Progenitor cell of endocrine pancreas (in vitro differentiated cells): ENCODE measurements at regions not wholly inside any gene's neighbourhood (a gene's known extent, or its start where the extent isn't known, plus 50 kb on each side); places are given as distances from the start of the nearest gene placed in this dataset.

Source experiments
- DNase-seq: peaks from one replicate; pipeline ENCODE4 v3.0.0; 2021; ENCODE audit warnings: low spot score; ENCODE audit not compliant: unreplicated experiment
- H3K27ac Mint-ChIP-seq: 2 replicates; pipeline ENCODE4 v1.8.0; 2021; ENCODE audit warnings: mild to moderate bottlenecking, moderate library complexity, mixed read lengths
- H3K27me3 Mint-ChIP-seq: 2 replicates; pipeline ENCODE4 v1.8.0; 2021; ENCODE audit warnings: mixed read lengths
- H3K36me3 Mint-ChIP-seq: 2 replicates; pipeline ENCODE4 v1.8.0; 2022; ENCODE audit warnings: mixed read lengths; ENCODE audit not compliant: insufficient read depth
- H3K4me1 Mint-ChIP-seq: 2 replicates; pipeline ENCODE4 v1.8.0; 2021; ENCODE audit warnings: low read depth, mixed read lengths
- H3K4me3 Mint-ChIP-seq: 2 replicates; pipeline ENCODE4 v1.8.0; 2021; ENCODE audit warnings: low read depth, mild to moderate bottlenecking, moderate library complexity, mixed read lengths
- H3K9me3 Mint-ChIP-seq: 2 replicates; pipeline ENCODE4 v1.8.0; 2021; ENCODE audit warnings: low read depth, mixed read lengths
- TF ChIP-seq, protein P1 (sequence below): fragments of 200-600 bp; sonication (generic); IDR thresholded peaks from one replicate; pipeline ENCODE4 v1.5.0; 2021; ENCODE audit warnings: antibody characterized with exemption, mild to moderate bottlenecking; ENCODE audit not compliant: unreplicated experiment

DNA sequence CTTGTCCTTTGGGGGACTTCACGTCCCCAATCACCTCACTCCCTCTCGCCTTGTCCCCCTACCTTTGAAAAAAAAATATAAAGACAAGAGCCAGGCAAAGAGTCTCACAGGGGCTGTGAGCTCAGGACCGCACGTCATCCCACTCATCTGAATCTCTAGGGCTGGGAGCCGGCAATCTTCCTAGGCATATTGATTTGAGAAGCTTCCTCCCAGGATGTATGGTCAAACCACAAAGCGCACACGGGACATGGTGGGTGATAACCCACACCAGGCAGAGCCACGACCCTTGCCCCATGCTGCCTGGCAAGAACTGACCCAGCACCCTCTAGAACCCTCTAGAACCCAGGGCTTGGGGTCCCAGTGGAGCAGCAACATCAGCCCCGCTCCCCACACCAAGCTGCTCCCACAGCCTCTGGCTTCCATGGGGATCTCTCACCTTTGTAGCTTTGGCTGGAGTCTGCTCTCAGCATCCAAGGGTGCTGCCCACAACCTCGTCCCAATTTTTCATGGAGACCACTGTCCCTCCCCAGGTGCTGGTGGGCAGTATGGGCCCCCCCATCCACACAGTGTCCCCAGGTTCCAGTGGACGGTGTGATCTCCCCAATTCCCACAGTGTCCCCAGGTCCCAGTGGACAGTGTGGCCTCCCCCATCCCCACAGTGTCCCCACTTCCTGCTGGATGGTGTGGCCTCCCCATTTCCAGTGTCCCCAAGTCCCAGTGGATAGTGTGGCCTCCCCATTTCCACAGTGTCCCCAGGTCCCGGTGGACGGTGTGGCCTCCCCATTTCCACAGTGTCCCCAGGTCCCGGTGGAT is 85.2 kb upstream of the FGF3 start:
- TF ChIP-seq, protein P1, sequence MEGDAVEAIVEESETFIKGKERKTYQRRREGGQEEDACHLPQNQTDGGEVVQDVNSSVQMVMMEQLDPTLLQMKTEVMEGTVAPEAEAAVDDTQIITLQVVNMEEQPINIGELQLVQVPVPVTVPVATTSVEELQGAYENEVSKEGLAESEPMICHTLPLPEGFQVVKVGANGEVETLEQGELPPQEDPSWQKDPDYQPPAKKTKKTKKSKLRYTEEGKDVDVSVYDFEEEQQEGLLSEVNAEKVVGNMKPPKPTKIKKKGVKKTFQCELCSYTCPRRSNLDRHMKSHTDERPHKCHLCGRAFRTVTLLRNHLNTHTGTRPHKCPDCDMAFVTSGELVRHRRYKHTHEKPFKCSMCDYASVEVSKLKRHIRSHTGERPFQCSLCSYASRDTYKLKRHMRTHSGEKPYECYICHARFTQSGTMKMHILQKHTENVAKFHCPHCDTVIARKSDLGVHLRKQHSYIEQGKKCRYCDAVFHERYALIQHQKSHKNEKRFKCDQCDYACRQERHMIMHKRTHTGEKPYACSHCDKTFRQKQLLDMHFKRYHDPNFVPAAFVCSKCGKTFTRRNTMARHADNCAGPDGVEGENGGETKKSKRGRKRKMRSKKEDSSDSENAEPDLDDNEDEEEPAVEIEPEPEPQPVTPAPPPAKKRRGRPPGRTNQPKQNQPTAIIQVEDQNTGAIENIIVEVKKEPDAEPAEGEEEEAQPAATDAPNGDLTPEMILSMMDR: no peak
- Mint-ChIP-seq H3K4me3 (no peak overlapping the region), H3K27ac (no peak overlapping the region), H3K4me1 (peaks cover 24% of the 10 kb centered on the region), H3K9me3 (no peaks in the 10 kb centered on the region), H3K27me3 (peaks cover 10% of the 10 kb centered on the region), H3K36me3 (no peaks in the 10 kb centered on the region)
- no peak for DNase-seq

DNA sequence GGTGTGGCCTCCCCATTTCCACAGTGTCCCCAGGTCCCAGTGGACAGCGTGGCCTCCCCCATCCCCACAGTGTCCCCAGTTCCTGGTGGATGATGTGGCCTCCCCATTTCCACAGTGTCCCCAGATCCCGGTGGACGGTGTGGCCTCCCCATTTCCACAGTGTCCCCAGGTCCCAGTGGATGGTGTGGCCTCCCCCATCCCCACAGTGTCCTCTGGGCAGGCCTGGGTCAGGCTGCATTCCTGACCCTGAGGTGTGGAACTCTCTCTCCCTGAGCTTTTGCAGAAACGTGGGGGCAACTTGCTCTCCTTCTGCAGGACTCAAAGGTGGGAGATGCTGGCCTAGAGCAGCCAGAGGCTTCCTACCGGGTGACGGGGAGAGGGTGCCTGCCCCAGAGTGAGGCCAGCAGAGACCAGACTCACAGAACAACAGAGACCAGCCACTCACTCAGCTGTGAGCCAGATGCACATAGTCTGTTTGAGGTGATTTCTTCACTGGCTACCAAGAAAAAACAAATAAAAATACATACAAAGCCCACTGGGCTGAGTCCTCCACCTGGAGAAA is 85.8 kb upstream of the FGF3 start:
- Mint-ChIP-seq H3K9me3 (no peaks in the 10 kb centered on the region), H3K36me3 (no peaks in the 10 kb centered on the region), H3K27me3 (peaks cover 10% of the 10 kb centered on the region), H3K4me3 (no peak overlapping the region), H3K27ac (peak overlapping the region; percentile 56), H3K4me1 (peaks cover 23% of the 10 kb centered on the region)
- DNase-seq: no peak
- TF ChIP-seq, protein P1: no peak

- TF ChIP-seq, protein P1: no peak
- no peaks in the 10 kb centered on the region for H3K36me3 Mint-ChIP-seq
- H3K27me3 Mint-ChIP-seq: peaks cover 10% of the 10 kb centered on the region
These were observed 86.6 kb upstream of the FGF3 start for GRCh38 chr11:69905611-69906452.

GRCh38 chr11:69906453-69906907 is 87.3 kb upstream of the FGF3 start:
- Mint-ChIP-seq H3K36me3 (no peaks in the 10 kb centered on the region), H3K4me1 (peaks cover 13% of the 10 kb centered on the region), H3K27ac (no peak overlapping the region), H3K4me3 (no peak overlapping the region), H3K9me3 (no peaks in the 10 kb centered on the region), H3K27me3 (peaks cover 15% of the 10 kb centered on the region)
- DNase-seq: no peak
- TF ChIP-seq, protein P1: no peak

More at GRCh38 chr11:69905611-69906452, 86.6 kb upstream of the FGF3 start:
- DNase-seq: no peak
- no peaks in the 10 kb centered on the region for H3K9me3 Mint-ChIP-seq
- H3K27ac Mint-ChIP-seq: peak overlapping the region; percentile 37
- H3K4me3 Mint-ChIP-seq: no peak overlapping the region
- H3K4me1 Mint-ChIP-seq: peaks cover 18% of the 10 kb centered on the region

DNA sequence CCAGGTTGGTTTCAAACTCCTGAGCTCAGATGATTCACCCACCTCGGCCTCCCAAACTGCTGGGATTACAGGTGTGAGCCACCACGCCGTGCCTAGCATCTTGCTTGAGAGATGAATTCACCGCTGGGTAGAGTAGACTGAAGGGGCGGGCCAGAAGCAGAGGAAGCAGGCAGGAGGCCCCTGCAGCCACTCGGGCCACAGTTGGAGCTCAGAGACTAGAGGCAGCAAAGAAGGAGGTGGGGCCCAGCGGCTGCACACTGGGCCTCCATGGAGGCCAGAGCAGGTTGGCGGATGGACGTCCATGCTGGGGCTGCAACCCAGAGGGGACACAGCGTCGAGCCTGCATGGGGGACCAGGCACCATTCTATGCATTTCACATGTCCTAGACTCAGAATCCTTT is 88.4 kb upstream of the FGF3 start:
- TF ChIP-seq, protein P1: no peak
- Mint-ChIP-seq H3K9me3 (no peaks in the 10 kb centered on the region), H3K36me3 (no peaks in the 10 kb centered on the region), H3K4me3 (no peak overlapping the region), H3K4me1 (peaks cover 12% of the 10 kb centered on the region), H3K27ac (peak overlapping the region; percentile 24), H3K27me3 (peaks cover 15% of the 10 kb centered on the region)
- DNase-seq: no peak
